HepG2 (cell line): ENCODE measurements at regions not wholly inside any gene's neighbourhood (a gene's known extent, or its start where the extent isn't known, plus 50 kb on each side); places are given as distances from the start of the nearest gene placed in this dataset.

Experiments used
- ATAC-seq: fragments of 200-7000 bp; cut with Tn5 transposase; 3 replicates; pipeline ENCODE4 v1.9.1; 2020; ENCODE audit warnings: mild to moderate bottlenecking, moderate library complexity
- BruUV-seq: library from RNA; stranded (reverse); fragments of 400-500 nt; replicated peaks from 2 replicates; lab custom pipeline; 2021; lab: Mats Ljungman, UMichigan
- CTCF ChIA-PET: fragments of 300-600 bp; formaldehyde crosslinking; extraction: SDS; loops from one replicate; lab custom pipeline; 2021; ENCODE audit warnings: low total read pairs, inconsistent platforms, low intra/inter-chr PET ratio; lab: Yijun Ruan, JAX
- POLR2A ChIA-PET: fragments of 350-600 bp; sonication (Branson Sonifier 250); formaldehyde crosslinking; loops from one replicate; lab custom pipeline; 2020; ENCODE audit warnings: antibody characterized with exemption, inconsistent platforms; lab: Yijun Ruan, JAX
- DNase-seq: peaks from one replicate; pipeline ENCODE4 v3.0.0-alpha.2; 2015; ENCODE audit warnings: low spot score
- FAIRE-seq: peaks from 3 replicates; lab custom pipeline; 2011; peaks lifted over from hg19 to GRCh38; lab: Jason Lieb, UNC
- H2AFZ ChIP-seq: one replicate; pipeline ENCODE4 v1.6.1; 2011; ENCODE audit warnings: low read length, inconsistent platforms
- H3K27ac ChIP-seq: fragments of 300-600 bp; 3 replicates; pipeline ENCODE4 v1.8.0; 2011; ENCODE audit warnings: mixed run types, mild to moderate bottlenecking, mixed read lengths, low read length, inconsistent platforms; ENCODE audit not compliant: insufficient read depth; ENCODE audit errors: extremely low read length
- H3K27me3 ChIP-seq, 2 experiments: fragments of 200-600 bp in 1 of 2; 2 replicates in 1 of 2; 3 replicates in 1 of 2; pipeline versions ENCODE4 v1.6.0 to v1.8.0; 2011; ENCODE audit warnings: low read length in 2 of 2, mild to moderate bottlenecking in 2 of 2, moderate library complexity in 2 of 2, inconsistent platforms in 1 of 2; ENCODE audit not compliant: insufficient read depth in 2 of 2, control insufficient read depth in 1 of 2
- H3K36me3 ChIP-seq, 2 experiments: fragments of 200-600 bp in 1 of 2; replicated peaks in 1 of 2; 2 replicates in 1 of 2; 3 replicates in 1 of 2; pipeline versions ENCODE4 v1.5.1 to v1.8.0; 2011; ENCODE audit warnings: low read length in 2 of 2, inconsistent platforms in 1 of 2; ENCODE audit not compliant: insufficient read depth in 2 of 2, control insufficient read depth in 1 of 2
- H3K4me1 ChIP-seq: 2 replicates; pipeline ENCODE4 v1.5.1; 2012; ENCODE audit warnings: low read length, inconsistent platforms; ENCODE audit not compliant: insufficient read depth
- H3K4me2 ChIP-seq: 2 replicates; pipeline ENCODE4 v1.6.0; 2011; ENCODE audit warnings: low read depth, low read length, inconsistent platforms
- H3K4me3 ChIP-seq, 3 experiments: fragments of 200-600 bp in 1 of 3; sonication (generic), shearing (Covaris generic) in 1 of 3; replicated peaks in 1 of 3; 2 replicates each; pipeline ENCODE4 v1.5.1; 2011 to 2016; ENCODE audit warnings: low read length in 3 of 3, inconsistent platforms in 2 of 3, low read depth in 2 of 3, mild to moderate bottlenecking in 2 of 3, control low read depth in 1 of 3, mixed read lengths in 1 of 3; ENCODE audit not compliant: insufficient read depth in 1 of 3
- H3K79me2 ChIP-seq: one replicate; pipeline ENCODE4 v1.6.1; 2011; ENCODE audit warnings: low read length, inconsistent platforms; ENCODE audit not compliant: insufficient read depth
- H3K9ac ChIP-seq: 2 replicates; pipeline ENCODE4 v1.6.0; 2011; ENCODE audit warnings: mild to moderate bottlenecking, low read depth, low read length, inconsistent platforms; ENCODE audit not compliant: insufficient read depth
- H3K9me3 ChIP-seq: 2 replicates; pipeline ENCODE4 v1.5.1; 2012; ENCODE audit warnings: mild to moderate bottlenecking, low read length
- H4K20me1 ChIP-seq: 2 replicates; pipeline ENCODE4 v1.6.0; 2011; ENCODE audit warnings: inconsistent platforms, mild to moderate bottlenecking, low read length, moderate library complexity; ENCODE audit not compliant: insufficient read depth
- HHEX ChIP-seq: IDR thresholded peaks from 2 replicates; pipeline ENCODE4 v1.6.1; 2016; ENCODE audit warnings: control low read depth
- HIVEP1 ChIP-seq: sonication (generic); formaldehyde crosslinking; IDR thresholded peaks from 2 replicates; pipeline ENCODE4 v1.4.0; 2020; ENCODE audit warnings: mild to moderate bottlenecking, missing genetic modification reagents
- PCBP1 ChIP-seq: fragments of 200-400 bp; formaldehyde crosslinking; IDR thresholded peaks from 2 replicates; pipeline ENCODE4 v1.6.1; 2017; ENCODE audit warnings: mild to moderate bottlenecking, low read depth, low read length, borderline replicate concordance
- ZIK1 ChIP-seq: sonication (generic); formaldehyde crosslinking; IDR thresholded peaks from 2 replicates; pipeline ENCODE4 v1.5.0; 2020; ENCODE audit warnings: mild to moderate bottlenecking, low read depth, missing genetic modification reagents, borderline replicate concordance
- ZMAT5 ChIP-seq: sonication (generic); formaldehyde crosslinking; IDR thresholded peaks from 2 replicates; pipeline ENCODE4 v1.5.0; 2020; ENCODE audit warnings: mild to moderate bottlenecking, low read depth, missing genetic modification reagents, borderline replicate concordance
- ZMYM4 ChIP-seq: sonication (generic); formaldehyde crosslinking; IDR thresholded peaks from 2 replicates; pipeline ENCODE4 v1.8.1; 2023; ENCODE audit warnings: mild to moderate bottlenecking, missing genetic modification reagents
- ZNF180 ChIP-seq: sonication (generic); formaldehyde crosslinking; IDR thresholded peaks from 2 replicates; pipeline ENCODE4 v1.4.0; 2020; ENCODE audit warnings: low read depth, missing genetic modification reagents, borderline replicate concordance
- ZNF354B ChIP-seq: sonication (generic); formaldehyde crosslinking; IDR thresholded peaks from 2 replicates; pipeline ENCODE4 v1.8.0; 2022; ENCODE audit warnings: mild to moderate bottlenecking, missing genetic modification reagents
- ZNF510 ChIP-seq: sonication (generic); formaldehyde crosslinking; IDR thresholded peaks from 2 replicates; pipeline ENCODE4 v1.4.0; 2020; ENCODE audit warnings: low read depth, mild to moderate bottlenecking, missing genetic modification reagents
- ZSCAN22 ChIP-seq: sonication (generic); formaldehyde crosslinking; IDR thresholded peaks from 2 replicates; pipeline ENCODE4 v1.4.0; 2020; ENCODE audit warnings: mild to moderate bottlenecking, missing genetic modification reagents
- WGBS: methylation state at CpG from one replicate; pipeline ENCODE4 v1.1.6; 2017; ENCODE audit warnings: low lambda C conversion rate; 5-methylcytosine and 5-hydroxymethylcytosine counted together
- in situ Hi-C: cut with HindIII; loops from 2 replicates; pipeline ENCODE4 v1.10.0; 2017; ENCODE audit warnings: low pct_unique_long_range_greater_than_20kb; ENCODE audit not compliant: extremely low pct_ligation_motif_present
- intact Hi-C: fragments of 100-400 bp; cut with micrococcal nuclease; formaldehyde crosslinking; loops from one replicate; pipeline ENCODE4 v1.10.0; 2022; ENCODE audit not compliant: unreplicated experiment
- TF ChIP-seq, protein P1 (sequence below): sonication (generic); formaldehyde crosslinking; IDR thresholded peaks from 2 replicates; pipeline ENCODE4 v1.5.1; 2020; ENCODE audit warnings: missing genetic modification reagents, mild to moderate bottlenecking, borderline replicate concordance

GRCh38 chr4:151855747-151856146 is 94.9 kb upstream of the GATB start:
- WGBS: 0% methylated on average over 1 of the region's 1 CpG
- no peaks in the 10 kb centered on the region for H3K36me3 ChIP-seq
- H3K4me1 ChIP-seq: no peaks in the 10 kb centered on the region
- H2AFZ ChIP-seq: no peak overlapping the region
- DNase-seq: no peak
- TF ChIP-seq ZNF510 (no peak), ZMAT5 (CRISPR knock-in tag) (no peak)
- TF ChIP-seq, all 625 proteins: peak for 0
- FAIRE-seq (no peak), ATAC-seq (no peak)
- CTCF ChIA-PET: no interaction called here
- no peak overlapping the region for H3K4me3 ChIP-seq
- H4K20me1 ChIP-seq: no peaks in the 10 kb centered on the region
- no peak overlapping the region for H3K27ac ChIP-seq
- H3K27me3 ChIP-seq: peaks cover 0 to 10% of the 10 kb centered on the region in 2 experiments; a peak in 2 of 5 replicates
- H3K4me2 ChIP-seq: no peak overlapping the region
- in situ Hi-C loops (no loop called here), intact Hi-C loops (no loop called here)
- no peaks in the 10 kb centered on the region for H3K9me3 ChIP-seq
- POLR2A ChIA-PET: no interaction called here
- BruUV-seq: no TSS peak
- no peak overlapping the region for H3K9ac ChIP-seq
- no peaks in the 10 kb centered on the region for H3K79me2 ChIP-seq

GRCh38 chr4:151854731-151855130 is 93.9 kb upstream of the GATB start:
- intact Hi-C loops: no loop called here
- Histone ChIP-seq H3K36me3 (no peaks in the 10 kb centered on the region), H2AFZ (no peak overlapping the region), H3K4me1 (no peaks in the 10 kb centered on the region), H3K4me3 (no peak overlapping the region), H3K27me3 (0 out of 5 replicates have a peak, but pooled peaks cover 0 to under 1% of the 10 kb centered on the region in 2 experiments), H3K9me3 (no peaks in the 10 kb centered on the region), H3K79me2 (no peaks in the 10 kb centered on the region), H3K9ac (no peak overlapping the region), H3K27ac (no peak overlapping the region), H4K20me1 (no peaks in the 10 kb centered on the region), H3K4me2 (no peak overlapping the region)
- 5% methylated on average over 1 of the region's 1 CpG for WGBS
- ChIA-PET CTCF (no interaction called here), POLR2A (no interaction called here)
- ATAC-seq (no peak), FAIRE-seq (no peak), DNase-seq (no peak)
- no TSS peak for BruUV-seq
- TF ChIP-seq ZNF180: no peak
- no peak for TF ChIP-seq HHEX
- no peak for TF ChIP-seq HIVEP1 (CRISPR knock-in tag)
- no peak for TF ChIP-seq ZMYM4
- no peak for TF ChIP-seq ZSCAN22 (CRISPR knock-in tag)
- TF ChIP-seq ZNF354B: no peak
- TF ChIP-seq, protein P1, sequence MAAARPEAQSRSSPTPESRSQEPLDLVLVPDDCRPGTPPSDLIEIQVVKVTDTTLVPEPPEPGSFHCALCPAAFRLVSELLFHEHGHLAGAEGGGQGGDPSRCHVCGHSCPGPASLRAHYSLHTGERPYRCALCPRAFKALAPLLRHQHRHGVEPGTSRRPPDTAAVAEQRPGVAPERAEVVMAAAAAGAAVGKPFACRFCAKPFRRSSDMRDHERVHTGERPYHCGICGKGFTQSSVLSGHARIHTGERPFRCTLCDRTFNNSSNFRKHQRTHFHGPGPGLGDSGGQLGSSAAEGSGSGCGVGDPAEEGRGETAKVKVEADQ (CRISPR knock-in tag): no peak
- no peak for TF ChIP-seq ZIK1 (CRISPR knock-in tag)
- no peak for TF ChIP-seq PCBP1
- in situ Hi-C loops: no loop called here
